ENCODE measurements at regions not wholly inside any gene's neighbourhood (a gene's known extent, or its start where the extent isn't known, plus 50 kb on each side); places are given as distances from the start of the nearest gene placed in this dataset.

DNA sequence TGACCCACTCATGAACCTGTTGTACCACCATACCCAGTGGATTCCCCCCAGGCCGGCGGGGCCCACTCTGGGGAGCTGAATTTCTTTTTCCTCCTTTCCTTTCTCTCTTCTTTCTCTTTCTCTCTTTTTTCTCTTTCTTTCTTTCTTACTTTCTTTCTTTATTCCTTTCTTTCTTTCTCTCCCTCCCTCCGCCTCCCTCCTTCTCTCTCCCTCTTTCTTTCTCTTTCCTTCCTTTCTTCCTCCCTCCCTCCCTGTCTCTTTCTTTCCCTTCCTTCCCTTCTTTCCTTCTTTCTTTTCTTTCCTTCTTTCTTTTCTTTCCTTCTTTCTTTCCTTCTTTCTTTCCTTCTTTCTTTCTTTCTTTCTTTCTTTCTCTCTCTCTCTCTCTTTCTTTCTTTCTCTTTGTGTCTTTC, 327.7 kb downstream of the ZNF536 start:
- no peak for TF ChIP-seq CTCF (IDR thresholded peaks at IDR 0.05; ENCODE audit: low read depth, low read length)
- DNase-seq (ENCODE audit: low read depth, low spot score), result no peak

GRCh38 chr19:30696514-30696913, 324.3 kb downstream of the ZNF536 start:
- H3K4me3 ChIP-seq (ENCODE audit: low read depth, low read length), result no peak overlapping the region
- peak; percentile 40 for TF ChIP-seq CTCF (IDR thresholded peaks at IDR 0.05; ENCODE audit: low read depth, low read length)
- in situ Hi-C loops (cut with HindIII; ENCODE audit: low sequenced_read_pairs), result no loop called here
- no peak for DNase-seq (ENCODE audit: low read depth, low spot score)

More for the DNA sequence above, 327.7 kb downstream of the ZNF536 start:
- no peak overlapping the region for H3K4me3 ChIP-seq (ENCODE audit: low read depth, low read length)
- in situ Hi-C loops (cut with HindIII; ENCODE audit: low sequenced_read_pairs), result no loop called here

GRCh38 chr19:30695171-30695875, 323.1 kb downstream of the ZNF536 start:
- H3K4me3 ChIP-seq (ENCODE audit: low read depth, low read length), result no peak overlapping the region
- TF ChIP-seq CTCF (IDR thresholded peaks at IDR 0.05; ENCODE audit: low read depth, low read length), result no peak
- DNase-seq (ENCODE audit: low read depth, low spot score), result no peak
- in situ Hi-C loops (cut with HindIII; ENCODE audit: low sequenced_read_pairs), result no loop called here

GRCh38 chr19:30694156-30694755, 322.1 kb downstream of the ZNF536 start:
- H3K4me3 ChIP-seq (ENCODE audit: low read depth, low read length), result no peak overlapping the region
- in situ Hi-C loops (cut with HindIII; ENCODE audit: low sequenced_read_pairs), result no loop called here
- TF ChIP-seq CTCF (IDR thresholded peaks at IDR 0.05; ENCODE audit: low read depth, low read length), result no peak
- no peak for DNase-seq (ENCODE audit: low read depth, low spot score)

DNA sequence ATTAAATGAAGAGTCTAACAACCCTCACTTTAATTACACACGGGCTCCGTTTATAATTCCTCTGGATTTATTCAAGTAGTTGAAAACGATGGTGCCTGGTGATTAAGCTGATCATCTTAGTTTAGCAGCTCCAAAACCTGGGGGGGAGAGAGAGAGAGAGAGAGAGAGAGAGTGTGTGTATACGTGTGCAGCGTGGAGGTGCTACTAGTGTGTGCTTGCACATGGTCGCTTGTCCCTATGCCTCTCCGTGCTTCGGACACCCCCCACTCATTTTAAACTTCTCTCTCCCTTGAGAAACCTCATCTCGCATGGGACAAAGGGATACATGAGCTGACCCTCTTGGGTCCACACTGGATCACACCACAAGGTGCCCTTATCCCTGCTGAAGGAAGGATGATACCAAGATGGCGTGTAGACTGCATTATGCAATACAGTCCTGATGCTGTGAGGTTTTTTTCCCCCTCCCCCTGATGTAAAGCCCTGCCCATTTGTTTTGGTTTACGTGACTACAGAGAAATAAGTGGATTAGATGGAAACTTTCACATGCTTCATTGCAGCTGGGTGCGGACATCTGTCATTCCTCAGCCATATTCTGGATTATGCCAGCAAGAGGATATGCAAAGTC, 320.8 kb downstream of the ZNF536 start:
- in situ Hi-C loops (cut with HindIII; ENCODE audit: low sequenced_read_pairs), result no loop called here
- H3K4me3 ChIP-seq (ENCODE audit: low read depth, low read length), result no peak overlapping the region
- no peak for TF ChIP-seq CTCF (IDR thresholded peaks at IDR 0.05; ENCODE audit: low read depth, low read length)
- no peak for DNase-seq (ENCODE audit: low read depth, low spot score)

- TF ChIP-seq CTCF (IDR thresholded peaks at IDR 0.05; ENCODE audit: low read depth, low read length), result no peak
- no peak for DNase-seq (ENCODE audit: low read depth, low spot score)
- H3K4me3 ChIP-seq (ENCODE audit: low read depth, low read length), result no peak overlapping the region
- in situ Hi-C loops (cut with HindIII; ENCODE audit: low sequenced_read_pairs), result no loop called here
Observed at GRCh38 chr19:30692181-30692811, 320.1 kb downstream of the ZNF536 start.

All from astrocyte of the spinal cord (primary cell).